GM18505 (cell line): ENCODE measurements at regions not wholly inside any gene's neighbourhood (a gene's known extent, or its start where the extent isn't known, plus 50 kb on each side); places are given as distances from the start of the nearest gene placed in this dataset.
A peak's percentile ranks its signal among the peaks of the same experiment; 100 is the strongest.

ENCODE experiments used
- ATAC-seq: cut with Tn5 transposase; IDR thresholded peaks from one replicate; pipeline ENCODE4 v1.9.1; 2021; ENCODE audit not compliant: unreplicated experiment
- POLR2A ChIP-seq: IDR thresholded peaks from 4 replicates; pipeline ENCODE4 v1.6.1; 2011; ENCODE audit warnings: borderline replicate concordance; ENCODE audit not compliant: insufficient read depth, insufficient read length; ENCODE audit errors: extremely low read depth

DNA sequence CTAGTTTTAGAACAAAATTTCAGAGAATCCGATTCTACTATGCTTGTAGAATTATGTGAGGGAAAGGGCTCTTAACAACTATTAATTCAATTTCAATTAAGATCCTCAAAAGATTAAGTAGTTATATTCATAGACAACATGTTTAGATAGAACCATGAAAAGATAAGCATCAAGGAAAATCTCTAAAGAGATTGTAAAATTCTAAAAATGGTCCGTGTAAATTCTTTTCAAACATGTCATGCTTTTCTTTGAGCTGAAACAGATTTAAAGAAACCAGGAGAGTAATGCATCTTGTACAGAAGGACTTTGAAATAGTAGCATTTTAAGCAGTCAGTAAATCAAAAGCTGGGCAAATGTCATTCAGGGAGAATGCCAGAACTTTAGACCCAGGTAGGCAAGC is 1080.6 kb upstream of the B3GALT2 start:
- ATAC-seq = no peak
- TF ChIP-seq POLR2A = no peak

DNA sequence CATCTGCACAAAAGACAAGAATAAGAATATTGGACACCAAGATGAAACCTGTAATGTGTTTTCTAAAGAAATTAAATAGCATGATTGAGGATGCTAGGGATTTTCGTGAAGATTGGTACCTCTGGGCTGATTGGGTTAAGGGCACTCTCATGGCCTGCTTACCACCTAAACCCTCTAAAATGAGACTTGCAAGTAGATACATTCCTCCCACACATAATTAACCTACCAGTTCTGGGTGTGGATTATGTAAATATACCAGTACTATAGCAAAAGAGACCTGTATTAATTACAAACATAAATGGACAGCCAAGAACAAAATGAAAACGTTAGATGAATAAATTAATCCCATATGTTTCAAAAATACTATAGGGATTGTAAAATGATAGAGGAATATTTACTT is 1069.6 kb upstream of the B3GALT2 start:
- ATAC-seq = no peak
- TF ChIP-seq POLR2A = no peak

DNA sequence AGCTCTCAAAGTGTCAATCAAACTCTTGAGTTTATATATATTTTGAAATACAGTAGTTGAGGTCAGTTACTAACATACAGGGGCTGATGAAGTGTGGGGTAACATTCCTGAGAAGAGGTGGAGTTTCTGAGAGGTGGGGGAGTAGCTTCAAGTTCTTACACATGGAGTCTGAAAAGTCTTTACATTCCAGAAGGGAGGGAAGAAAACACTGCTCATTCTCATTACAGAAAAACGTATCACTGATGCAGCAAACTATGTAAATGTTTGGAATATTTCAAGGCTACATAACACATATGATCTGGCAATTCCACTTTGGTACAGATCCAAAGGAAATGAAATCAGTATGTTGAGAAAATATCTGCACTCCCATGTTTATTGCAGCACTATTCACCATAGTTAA is 1065.8 kb upstream of the B3GALT2 start:
- no peak for ATAC-seq
- no peak for TF ChIP-seq POLR2A

DNA sequence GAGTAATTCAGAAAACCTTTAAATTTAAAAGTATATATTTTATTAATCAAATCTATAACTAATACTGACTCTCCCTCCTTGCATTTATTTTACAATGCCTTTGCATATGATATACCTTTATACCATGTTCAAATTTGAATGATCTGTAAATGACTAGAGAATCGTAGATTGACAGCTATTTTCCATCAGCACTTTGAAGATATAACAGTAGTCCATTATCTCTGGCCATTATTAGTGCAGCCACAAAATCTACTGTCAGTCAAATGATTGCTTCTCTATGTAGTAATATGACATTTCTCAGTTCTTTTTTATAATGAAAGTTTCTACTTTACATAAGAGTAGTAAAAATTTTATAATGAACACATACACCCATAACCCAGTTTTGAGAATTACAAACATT is 1054.8 kb upstream of the B3GALT2 start:
- TF ChIP-seq POLR2A = no peak
- ATAC-seq = no peak

DNA sequence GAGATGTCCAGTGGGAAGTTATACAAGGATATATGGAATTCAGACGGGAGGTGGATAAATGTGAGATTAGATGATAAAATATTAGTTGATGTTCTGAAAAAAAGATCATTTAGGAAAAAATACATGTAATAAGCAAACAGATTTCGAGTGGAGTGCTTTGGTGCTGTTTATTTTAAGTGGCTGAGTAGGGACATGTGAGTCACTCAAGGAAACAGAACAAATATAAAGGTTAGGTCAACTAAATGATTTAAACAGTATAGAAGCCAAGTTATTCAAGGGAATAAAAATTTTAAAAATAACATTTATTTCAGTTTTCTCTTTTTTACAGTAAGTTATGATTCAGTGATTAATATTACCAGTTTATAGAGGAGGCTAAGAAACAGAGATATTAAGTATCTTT is 1046.7 kb upstream of the B3GALT2 start:
- TF ChIP-seq POLR2A = no peak

DNA sequence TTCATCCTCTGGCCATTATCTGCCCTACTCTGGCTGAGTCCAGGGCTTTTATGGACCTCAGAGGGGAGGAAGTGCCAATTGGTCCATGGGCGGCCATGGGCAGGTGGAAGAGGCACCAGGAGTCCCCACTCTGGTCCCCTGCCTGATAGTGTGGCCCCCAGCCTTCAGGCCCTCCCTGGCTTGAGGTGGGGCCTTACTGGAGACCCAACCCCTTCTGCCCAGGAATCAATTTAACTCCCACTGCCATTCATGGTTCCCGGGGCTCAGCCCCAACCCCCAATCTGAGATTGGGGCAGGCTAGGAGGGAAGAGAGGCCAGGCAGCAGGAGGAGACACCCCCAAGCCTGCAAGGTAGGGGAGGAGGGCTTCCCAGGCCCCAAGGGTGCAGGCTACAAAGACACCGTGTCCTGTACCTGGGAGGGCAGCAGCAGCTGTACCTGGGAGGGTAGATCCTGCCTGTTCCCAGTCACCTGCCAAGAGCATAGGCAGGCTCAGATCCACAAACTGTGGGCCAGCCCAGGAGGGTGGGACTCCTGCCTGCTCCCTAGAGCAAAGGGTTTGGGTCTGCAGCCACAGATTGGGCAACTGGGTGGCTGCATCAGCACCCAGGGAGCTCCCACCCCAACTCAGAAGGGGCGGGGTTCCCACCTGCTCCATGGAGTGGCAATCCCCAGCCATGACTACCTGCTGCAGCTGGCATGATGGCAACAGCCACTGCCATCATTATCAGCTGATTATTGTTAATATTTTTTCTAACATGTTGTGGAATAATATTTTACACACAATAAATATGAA is 1044.1 kb upstream of the B3GALT2 start:
- no peak for ATAC-seq

More for the DNA sequence above, 1046.7 kb upstream of the B3GALT2 start:
- ATAC-seq = no peak

DNA sequence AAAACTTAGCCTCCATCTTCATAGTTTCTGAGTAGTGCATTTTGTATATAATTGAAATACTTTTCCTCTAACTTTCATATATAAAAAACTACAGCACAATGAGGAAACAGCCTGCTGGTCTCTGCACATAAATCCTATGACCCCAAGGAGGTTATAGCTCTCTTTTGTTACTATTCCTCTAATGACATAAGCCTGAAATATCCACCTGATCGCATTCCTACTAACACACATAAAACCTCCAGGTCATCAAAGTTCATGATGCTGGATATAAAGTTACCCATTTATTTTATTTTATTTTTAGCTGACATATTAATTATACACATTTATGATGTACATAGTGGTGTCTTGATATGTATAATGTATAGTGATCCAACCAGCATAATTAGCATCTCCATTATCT is 1042.0 kb upstream of the B3GALT2 start:
- TF ChIP-seq POLR2A = no peak
- ATAC-seq = no peak

More for the DNA sequence above, 1044.1 kb upstream of the B3GALT2 start:
- TF ChIP-seq POLR2A = no peak

DNA sequence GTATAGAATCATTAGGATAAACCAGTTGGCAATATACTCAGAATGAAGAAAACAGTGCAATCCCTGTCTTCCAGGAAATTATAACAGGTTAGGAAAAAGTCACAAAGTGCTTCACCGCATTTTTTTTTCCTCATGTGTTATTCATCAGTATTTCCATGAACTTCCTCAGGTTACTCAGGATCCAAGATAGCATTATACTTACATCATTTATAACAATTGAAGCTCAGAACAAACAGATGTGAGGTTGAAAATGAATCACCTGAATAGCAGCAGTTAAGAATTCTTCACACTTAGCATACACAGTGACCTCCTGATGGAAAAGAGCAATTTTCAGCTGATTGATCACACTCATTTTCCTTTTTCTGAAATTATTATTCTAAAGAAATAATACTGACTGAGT is 1040.7 kb upstream of the B3GALT2 start:
- ATAC-seq = no peak
- TF ChIP-seq POLR2A = no peak

DNA sequence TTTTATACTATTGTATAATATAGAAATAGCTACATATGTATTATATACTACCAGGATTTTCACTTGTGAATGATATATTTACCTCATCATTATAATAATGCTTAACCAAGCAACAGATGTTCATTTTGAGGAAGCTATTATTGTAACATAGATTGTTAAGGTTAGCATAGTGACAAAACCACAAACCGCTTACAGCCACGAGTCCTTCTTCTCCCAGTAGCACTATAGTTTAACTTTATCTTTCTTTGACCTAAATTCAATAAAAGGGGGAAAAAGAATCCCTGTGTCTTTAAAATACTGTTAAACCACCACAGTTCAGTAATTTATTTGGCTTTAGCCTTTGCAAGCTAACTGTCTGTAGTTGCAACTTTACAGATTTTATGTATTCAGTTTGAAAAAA is 1039.4 kb upstream of the B3GALT2 start:
- no peak for TF ChIP-seq POLR2A
- peak; percentile 83 for ATAC-seq

DNA sequence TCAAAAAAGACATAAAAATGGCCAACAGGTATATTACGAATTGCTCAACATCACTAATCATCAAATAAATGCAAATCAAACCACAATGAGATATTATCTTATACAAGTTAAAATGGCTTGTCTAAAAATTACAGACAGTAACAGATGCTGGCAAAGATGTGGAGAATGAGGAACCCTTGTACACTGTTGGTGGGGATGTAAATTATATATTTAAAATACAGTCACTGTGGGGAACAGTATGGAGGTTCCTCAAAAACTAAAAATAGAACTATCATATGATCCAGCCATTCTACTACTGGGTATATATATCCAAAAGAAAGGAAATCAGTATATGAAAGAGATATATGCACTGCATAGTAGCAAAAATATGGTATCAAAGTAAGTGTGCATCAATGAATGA is 1037.2 kb upstream of the B3GALT2 start:
- no peak for TF ChIP-seq POLR2A
- no peak for ATAC-seq

DNA sequence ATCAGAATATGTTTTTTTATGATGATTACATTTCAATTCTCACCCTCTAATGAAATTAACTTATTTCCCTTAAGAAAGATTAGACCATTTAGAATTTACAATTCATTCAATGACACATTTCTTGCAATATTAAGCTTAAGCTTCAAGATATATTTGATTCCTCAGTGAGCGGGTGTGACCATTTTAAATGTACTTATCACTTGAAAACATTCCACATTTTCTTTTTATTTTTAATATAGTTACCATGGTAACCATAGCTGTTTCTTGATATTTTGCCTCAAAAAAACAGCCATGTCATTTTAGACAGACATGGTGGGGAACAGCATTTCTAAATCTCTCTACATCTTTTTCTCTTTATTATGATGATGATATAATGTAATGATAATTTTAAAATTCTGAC is 1029.0 kb upstream of the B3GALT2 start:
- ATAC-seq = no peak
- TF ChIP-seq POLR2A = no peak

DNA sequence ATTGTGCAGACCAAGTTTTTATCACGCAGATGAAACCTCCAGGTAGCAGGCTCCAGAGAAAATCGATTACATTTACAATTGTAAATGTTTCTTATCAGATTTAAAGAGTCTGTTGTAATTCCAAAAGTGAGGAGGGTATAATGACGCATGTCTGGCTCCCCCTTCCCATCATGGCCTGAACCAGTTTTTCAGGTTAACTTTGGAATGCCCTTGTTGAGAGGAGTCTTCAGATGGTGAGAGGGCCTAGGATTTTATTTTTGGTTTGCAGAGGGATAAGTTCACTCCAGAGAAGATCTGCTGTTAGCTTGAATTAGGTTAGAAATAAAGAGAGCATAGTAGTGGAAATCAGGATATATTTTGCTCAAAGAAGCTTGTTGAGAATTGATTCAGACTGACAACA is 1028.3 kb upstream of the B3GALT2 start:
- TF ChIP-seq POLR2A = no peak
- ATAC-seq = no peak

DNA sequence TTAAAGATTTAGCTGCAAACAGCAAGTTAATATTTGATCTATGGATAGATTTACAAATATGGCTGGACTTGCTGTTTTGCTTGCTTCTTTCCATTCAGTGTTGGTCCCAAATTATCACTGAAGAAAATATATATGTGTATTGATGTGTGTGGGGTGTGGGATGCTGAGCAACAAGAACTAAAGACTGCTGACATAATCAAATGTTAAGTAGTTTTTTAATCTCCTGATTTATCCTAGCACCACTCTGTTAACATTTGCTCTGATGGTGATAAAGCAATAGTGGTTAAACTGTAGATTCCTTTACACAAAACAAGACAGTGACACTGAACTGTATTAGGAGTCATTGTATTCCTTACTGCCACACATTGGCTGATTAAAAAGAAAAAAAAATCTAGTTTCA is 1023.5 kb upstream of the B3GALT2 start:
- ATAC-seq = no peak

DNA sequence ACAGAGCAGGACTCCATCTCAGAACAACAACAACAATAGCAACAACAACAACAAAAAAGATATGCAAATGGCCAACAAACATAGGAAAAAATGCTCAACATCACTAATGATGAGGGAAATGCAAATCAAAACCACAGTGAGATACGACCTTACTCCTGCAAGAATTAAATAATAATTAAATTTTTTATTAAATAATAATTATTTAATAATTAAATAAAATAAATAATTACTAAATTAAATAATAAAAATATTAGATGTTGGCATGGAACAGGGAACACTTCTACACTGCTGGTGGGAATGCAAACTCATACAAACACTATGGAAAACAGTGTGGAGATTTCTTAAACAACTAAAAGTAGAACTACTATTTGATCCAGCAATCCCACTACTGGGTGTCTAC is 1022.3 kb upstream of the B3GALT2 start:
- no peak for TF ChIP-seq POLR2A
- no peak for ATAC-seq

More for the DNA sequence above, 1023.5 kb upstream of the B3GALT2 start:
- no peak for TF ChIP-seq POLR2A
